NCI-H1092 (cell line): ENCODE measurements at regions not wholly inside any gene's neighbourhood (a gene's known extent, or its start where the extent isn't known, plus 50 kb on each side); places are given as distances from the start of the nearest gene placed in this dataset.
"Not testable (repeated sequence)": the region's sequence is repeated elsewhere in the genome, so short reads cannot be mapped to it uniquely, and the experiment has no call there.

Source experiments
- DNase-seq: peaks from one replicate; lab custom pipeline; 2025; lab: John Stamatoyannopoulos, UW

DNA sequence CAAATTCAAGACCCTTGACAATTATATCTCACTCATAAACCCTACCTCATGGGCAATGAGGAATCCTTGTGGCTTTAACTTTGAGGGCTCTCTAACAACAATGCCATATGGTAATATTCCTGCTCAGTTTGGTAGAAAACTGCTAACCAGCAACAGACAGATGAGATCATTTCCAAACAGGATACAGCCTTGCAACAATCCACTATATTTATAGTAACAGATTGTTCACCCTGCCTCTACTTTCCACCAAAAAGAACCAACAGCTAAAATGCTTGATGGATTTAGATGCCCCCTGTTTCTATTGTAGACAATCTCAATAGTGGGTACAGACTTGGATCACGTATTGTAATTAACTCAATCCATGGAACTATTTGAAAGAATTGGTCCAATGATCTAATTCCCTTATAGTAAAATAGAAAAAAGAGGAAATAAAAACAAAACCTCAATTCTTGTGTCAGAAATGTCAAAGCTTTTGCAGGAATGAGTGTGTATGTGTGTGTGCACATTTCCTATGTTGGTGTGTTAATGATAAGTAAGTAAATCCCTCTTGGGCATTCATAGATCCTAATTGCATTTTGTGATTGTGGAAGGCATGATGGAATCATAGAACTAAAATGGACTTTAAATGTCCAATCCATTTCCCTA lies 100.0 kb upstream of the EDEM3 start:
- DNase-seq, result no peak

- no peak for DNase-seq
Measured at GRCh38 chr1:184854036-184854435, 99.4 kb upstream of the EDEM3 start.

- DNase-seq, result no peak
Measured at GRCh38 chr1:184851822-184852746, 97.4 kb upstream of the EDEM3 start.

DNA sequence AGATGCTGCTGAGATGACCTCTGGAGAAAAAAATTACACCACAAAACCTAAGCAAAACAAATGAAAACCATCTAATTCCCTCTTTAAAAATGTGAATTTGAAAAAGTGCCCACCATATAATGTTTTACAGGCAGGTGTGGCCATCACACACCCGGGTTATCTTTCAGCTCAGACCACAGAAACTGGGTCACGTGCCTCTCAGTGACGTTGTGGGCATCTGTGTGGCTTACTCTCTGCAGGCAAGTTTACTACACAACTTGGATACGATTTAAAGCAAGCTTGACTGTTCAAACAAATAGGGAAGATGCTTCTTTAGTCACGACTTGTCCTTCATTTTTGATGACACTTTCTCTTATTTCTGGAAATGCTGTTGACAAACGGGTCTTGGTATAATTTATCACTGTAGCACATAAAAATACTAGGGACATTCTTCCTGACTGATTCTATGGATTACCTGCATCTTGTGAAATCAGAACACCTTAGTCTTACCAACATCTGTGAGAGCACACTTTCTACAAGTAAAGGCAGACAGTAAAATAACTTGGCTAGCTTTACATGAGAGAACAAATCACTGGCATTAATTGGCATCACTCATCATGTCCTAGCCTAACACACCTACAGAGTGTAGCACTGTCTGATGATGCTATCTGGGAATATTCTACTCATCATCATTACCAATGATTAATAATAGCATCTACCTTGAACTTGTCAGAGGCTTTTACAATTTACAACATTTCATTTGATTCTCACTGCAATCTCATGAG lies 89.3 kb upstream of the EDEM3 start:
- no peak for DNase-seq

DNA sequence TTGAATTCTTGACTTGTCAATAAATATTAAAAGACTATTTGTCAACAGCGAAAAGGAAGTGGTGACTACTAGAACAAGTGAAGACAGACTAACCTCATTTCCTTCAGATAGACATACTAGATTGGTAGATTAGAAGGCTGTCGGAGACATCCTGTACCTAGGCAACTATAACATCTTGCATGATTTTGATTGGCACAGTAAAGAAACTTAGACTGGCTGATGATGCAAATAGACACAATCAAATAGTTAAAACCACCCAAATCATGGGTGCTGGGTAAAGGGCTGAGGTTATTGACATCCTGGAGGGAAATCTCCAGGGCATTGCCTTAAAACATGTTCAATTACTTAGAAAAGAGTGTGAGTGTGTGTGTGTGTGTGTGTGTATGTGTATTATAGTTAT lies 85.9 kb upstream of the EDEM3 start:
- DNase-seq, result no peak

DNA sequence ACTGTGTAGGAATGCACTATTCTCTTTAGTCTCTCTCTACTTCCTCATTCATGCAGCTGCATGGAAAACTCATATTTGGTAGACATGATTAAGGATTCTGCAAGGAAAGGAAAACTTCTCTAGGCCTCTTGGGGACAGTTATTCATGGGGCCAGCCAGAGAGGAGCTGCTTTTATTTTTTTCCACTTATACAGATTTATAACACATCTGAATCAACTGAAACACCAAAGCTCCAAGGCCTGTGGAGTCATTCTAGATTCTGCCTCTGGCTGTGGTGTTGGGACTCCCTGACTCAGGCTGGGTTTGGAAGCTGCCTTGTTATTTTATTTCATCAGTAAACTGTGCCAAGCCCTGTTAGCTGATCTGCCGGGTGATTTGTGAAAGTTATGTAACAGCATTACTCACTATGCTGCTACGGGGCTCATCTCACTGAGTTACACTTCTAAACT lies 83.9 kb upstream of the EDEM3 start:
- DNase-seq, result no peak

- DNase-seq, result no peak
Measured at GRCh38 chr1:184836934-184837895, 82.6 kb upstream of the EDEM3 start.

GRCh38 chr1:184836141-184836540 lies 81.5 kb upstream of the EDEM3 start:
- no peak for DNase-seq

GRCh38 chr1:184833994-184834393 lies 79.3 kb upstream of the EDEM3 start:
- DNase-seq, result not testable (repeated sequence)

- DNase-seq, result no peak
Measured at GRCh38 chr1:184832517-184832916, 77.9 kb upstream of the EDEM3 start.

- DNase-seq, result not testable (repeated sequence)
Measured at GRCh38 chr1:184829496-184829895, 74.8 kb upstream of the EDEM3 start.

DNA sequence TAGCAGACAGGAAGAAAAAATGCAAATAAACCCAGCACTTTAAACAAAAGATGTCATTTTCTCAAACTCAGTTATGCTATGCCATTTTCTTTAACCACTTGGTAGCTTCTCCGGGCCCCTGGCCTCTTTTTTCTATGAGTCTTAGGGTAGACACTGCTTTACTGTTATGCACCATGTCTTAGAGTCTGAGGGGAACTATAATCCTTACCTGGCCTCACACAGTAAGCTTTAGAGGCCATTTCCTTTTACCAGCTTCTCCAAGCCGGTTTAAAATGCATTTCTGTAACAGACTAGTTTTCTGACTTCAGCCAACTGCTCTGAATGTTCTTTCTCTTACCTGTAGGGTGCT lies 73.7 kb upstream of the EDEM3 start:
- no peak for DNase-seq

- DNase-seq, result no peak
Measured at GRCh38 chr1:184827600-184828368, 73.1 kb upstream of the EDEM3 start.

- DNase-seq, result no peak
Measured at GRCh38 chr1:184826001-184826400, 71.3 kb upstream of the EDEM3 start.

- no peak for DNase-seq
Measured at GRCh38 chr1:184825571-184825970, 70.9 kb upstream of the EDEM3 start.

DNA sequence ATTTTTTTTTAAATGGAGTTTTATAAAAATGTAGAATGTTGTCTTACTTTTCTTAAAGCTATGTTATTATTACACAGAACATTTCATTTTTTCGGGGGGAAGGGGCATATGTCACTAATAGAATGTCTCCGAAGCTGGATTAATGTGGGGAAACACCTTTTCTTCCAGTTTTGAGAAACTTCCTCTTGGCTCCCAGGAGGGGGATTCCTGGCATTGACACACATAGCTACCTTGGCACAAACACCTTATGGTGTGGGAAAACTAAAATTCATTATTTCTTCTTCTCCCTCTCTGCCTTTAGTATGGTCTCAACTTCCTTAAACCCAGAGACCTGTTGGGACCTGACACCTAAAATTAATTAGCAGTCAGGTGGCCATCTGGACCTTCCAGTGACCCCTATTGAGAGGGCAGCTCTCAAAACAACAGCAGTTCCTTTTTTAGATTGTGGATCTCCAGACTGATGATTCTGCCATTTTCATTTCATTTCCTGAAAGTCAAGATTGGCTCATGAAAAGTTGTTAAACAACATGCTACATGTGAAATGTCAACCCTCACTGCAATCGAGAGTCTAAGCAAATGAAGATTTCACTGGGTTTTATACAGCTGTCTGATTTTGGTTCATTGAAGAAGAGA lies 70.1 kb upstream of the EDEM3 start:
- no peak for DNase-seq

DNA sequence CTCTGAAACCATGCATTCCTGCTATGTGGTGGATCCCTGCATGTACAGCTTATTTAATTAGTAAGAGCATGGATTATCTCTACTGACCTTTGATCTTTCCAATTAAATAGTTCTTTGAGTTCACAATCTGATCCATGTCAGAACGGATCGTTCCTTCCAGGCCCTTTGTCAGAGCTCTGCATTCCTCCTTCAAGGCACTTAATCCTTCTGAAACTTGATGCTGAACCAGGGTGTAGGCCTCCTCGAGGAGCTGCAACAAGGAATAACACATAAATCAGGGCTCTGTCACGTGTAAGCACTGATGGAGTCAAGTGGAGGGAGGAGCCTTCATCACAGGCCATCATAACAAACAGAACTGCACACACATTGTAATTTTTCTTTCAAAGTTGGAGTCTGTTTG lies 68.4 kb upstream of the EDEM3 start:
- no peak for DNase-seq

DNA sequence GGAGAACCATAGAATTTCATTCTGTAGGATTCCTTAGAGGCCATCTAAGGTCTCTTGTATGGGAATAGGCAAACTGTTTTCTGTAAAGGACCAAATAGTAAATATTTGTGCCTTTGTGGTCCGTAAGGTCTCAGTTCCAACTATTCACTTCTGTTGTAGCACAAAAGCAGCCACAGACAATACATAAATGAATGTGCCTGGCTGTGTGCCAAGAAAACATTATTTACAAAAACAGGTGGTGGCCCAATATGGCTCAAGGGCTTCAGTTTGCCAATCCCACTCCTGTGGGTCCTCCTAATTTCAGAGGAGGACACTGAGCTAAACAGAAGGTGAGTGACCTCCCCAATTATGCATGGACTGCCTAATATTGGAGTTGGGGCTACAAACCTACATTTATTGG lies 67.6 kb upstream of the EDEM3 start:
- DNase-seq, result peak; percentile 14

GRCh38 chr1:184821658-184822057 lies 67.0 kb upstream of the EDEM3 start:
- DNase-seq, result no peak

- no peak for DNase-seq
Measured at GRCh38 chr1:184820956-184821355, 66.3 kb upstream of the EDEM3 start.
